ENCODE measurements at regions not wholly inside any gene's neighbourhood (a gene's known extent, or its start where the extent isn't known, plus 50 kb on each side); places are given as distances from the start of the nearest gene placed in this dataset.

GRCh38 chr6:146887447-146888077, 288.8 kb downstream of the ADGB start:
- DNase-seq (ENCODE audit: low spot score): no peak
- TF ChIP-seq CTCF (IDR thresholded peaks at IDR 0.05; ENCODE audit: extremely low read depth, insufficient read depth, missing control alignments): no peak

DNA sequence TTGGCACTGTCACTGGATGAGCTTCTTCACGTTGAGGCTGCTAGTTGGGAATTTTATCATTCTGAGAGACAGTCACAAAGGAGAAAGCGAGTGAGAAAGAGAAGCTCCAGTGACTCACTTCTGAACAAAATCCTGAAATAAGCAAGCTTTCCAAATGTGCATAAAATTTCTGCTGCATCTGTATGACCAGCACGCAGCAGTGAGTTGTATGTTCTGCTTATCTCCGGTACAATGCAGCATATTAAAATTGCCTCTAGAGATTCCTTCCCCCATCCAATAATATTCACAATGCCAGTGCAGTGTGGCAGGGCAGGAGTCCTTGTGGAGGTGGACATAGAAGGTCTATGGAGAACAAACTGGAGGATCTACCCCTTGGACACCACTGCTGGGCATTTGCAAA, 290.5 kb downstream of the ADGB start:
- no peak for TF ChIP-seq CTCF (IDR thresholded peaks at IDR 0.05; ENCODE audit: extremely low read depth, insufficient read depth, missing control alignments)
- in situ Hi-C loops (cut with MboI; ENCODE audit: low pct_unique_long_range_greater_than_20kb, low sequenced_read_pairs, unreplicated experiment): no loop called here

More at GRCh38 chr6:146887447-146888077, 288.8 kb downstream of the ADGB start:
- in situ Hi-C loops (cut with MboI; ENCODE audit: low pct_unique_long_range_greater_than_20kb, low sequenced_read_pairs, unreplicated experiment): no loop called here

GRCh38 chr6:146890172-146890571, 291.4 kb downstream of the ADGB start:
- no peak for TF ChIP-seq CTCF (IDR thresholded peaks at IDR 0.05; ENCODE audit: extremely low read depth, insufficient read depth, missing control alignments)
- DNase-seq (ENCODE audit: low spot score): no peak
- in situ Hi-C loops (cut with MboI; ENCODE audit: low pct_unique_long_range_greater_than_20kb, low sequenced_read_pairs, unreplicated experiment): no loop called here

More for the DNA sequence above, 290.5 kb downstream of the ADGB start:
- DNase-seq (ENCODE audit: low spot score): no peak

GRCh38 chr6:146890644-146891434, 292.1 kb downstream of the ADGB start:
- in situ Hi-C loops (cut with MboI; ENCODE audit: low pct_unique_long_range_greater_than_20kb, low sequenced_read_pairs, unreplicated experiment): no loop called here
- TF ChIP-seq CTCF (IDR thresholded peaks at IDR 0.05; ENCODE audit: extremely low read depth, insufficient read depth, missing control alignments): no peak
- no peak for DNase-seq (ENCODE audit: low spot score)

GRCh38 chr6:146891615-146892265, 293.0 kb downstream of the ADGB start:
- TF ChIP-seq CTCF (IDR thresholded peaks at IDR 0.05; ENCODE audit: extremely low read depth, insufficient read depth, missing control alignments): no peak
- in situ Hi-C loops (cut with MboI; ENCODE audit: low pct_unique_long_range_greater_than_20kb, low sequenced_read_pairs, unreplicated experiment): no loop called here
- DNase-seq (ENCODE audit: low spot score): no peak

DNA sequence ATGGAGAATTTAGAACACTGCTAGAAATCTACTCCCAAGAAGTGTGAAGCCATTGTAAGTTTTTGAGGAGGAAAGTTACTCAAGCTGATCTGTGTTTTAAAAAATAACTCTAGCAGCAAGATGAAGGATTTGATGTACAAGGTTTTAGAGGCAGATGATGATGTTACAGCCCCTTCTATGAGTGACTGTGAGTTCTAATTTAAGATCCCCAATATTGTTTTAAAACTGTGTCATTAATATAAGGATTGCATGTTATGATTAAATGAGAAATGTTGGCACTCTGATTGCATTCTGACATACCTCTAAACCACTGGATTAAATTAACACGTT, 293.5 kb downstream of the ADGB start:
- TF ChIP-seq CTCF (IDR thresholded peaks at IDR 0.05; ENCODE audit: extremely low read depth, insufficient read depth, missing control alignments): no peak
- DNase-seq (ENCODE audit: low spot score): no peak
- in situ Hi-C loops (cut with MboI; ENCODE audit: low pct_unique_long_range_greater_than_20kb, low sequenced_read_pairs, unreplicated experiment): no loop called here
